Lung (tissue), 11 donors: ENCODE measurements at regions not wholly inside any gene's neighbourhood (a gene's known extent, or its start where the extent isn't known, plus 50 kb on each side); places are given as distances from the start of the nearest gene placed in this dataset.

Experiments
- ATAC-seq: fragments of 200-7000 bp; cut with Tn5 transposase; one replicate; pipeline ENCODE4 v1.9.1; 2020; ENCODE audit warnings: moderate number of reproducible peaks; ENCODE audit not compliant: insufficient read depth, low FRiP score
- DNase-seq, 3 donors: peaks; one replicate each; pipeline ENCODE4 v3.0.0-alpha.2; 2013 to 2017
- H3K27ac ChIP-seq, 2 donors: one replicate each; pipeline ENCODE4 v1.5.1; 2013; ENCODE audit warnings: mild to moderate bottlenecking in 2 of 2, moderate library complexity in 2 of 2, control low read depth in 1 of 2, inconsistent platforms in 1 of 2, low read depth in 1 of 2, low read length in 1 of 2
- H3K27me3 ChIP-seq, 3 donors: one replicate each; pipeline ENCODE4 v1.5.1; 2013; ENCODE audit warnings: low read length in 2 of 3; ENCODE audit not compliant: control insufficient read depth in 3 of 3, insufficient read depth in 3 of 3
- H3K36me3 ChIP-seq, 4 donors: one replicate each; pipeline ENCODE4 v1.5.1; 2013; ENCODE audit warnings: low read length in 4 of 4, mild to moderate bottlenecking in 1 of 4, moderate library complexity in 1 of 4; ENCODE audit not compliant: control insufficient read depth in 4 of 4, insufficient read depth in 4 of 4
- H3K4me1 ChIP-seq, 5 donors: one replicate each; pipeline ENCODE4 v1.5.1; 2013; ENCODE audit warnings: low read length in 5 of 5, mild to moderate bottlenecking in 2 of 5, moderate library complexity in 1 of 5; ENCODE audit not compliant: control insufficient read depth in 5 of 5, insufficient read depth in 5 of 5
- H3K4me3 ChIP-seq: one replicate; pipeline ENCODE4 v1.5.1; 2013; ENCODE audit warnings: mild to moderate bottlenecking, control low read depth, moderate library complexity
- H3K9ac ChIP-seq, 2 donors: one replicate each; pipeline ENCODE4 v1.5.1; 2013; ENCODE audit warnings: low read length in 2 of 2, control low read depth in 1 of 2; ENCODE audit not compliant: insufficient read depth in 1 of 2
- H3K9me3 ChIP-seq, 4 donors: one replicate each; pipeline ENCODE4 v1.5.1; 2013; ENCODE audit warnings: low read length in 3 of 4, mild to moderate bottlenecking in 1 of 4, moderate library complexity in 1 of 4; ENCODE audit not compliant: control insufficient read depth in 4 of 4, insufficient read depth in 3 of 4
- WGBS, 2 donors: extraction: QIAGEN DNeasy Blood & Tissue Kit; methylation state at CpG; one replicate each; pipeline ENCODE4 v1.1.7; 2013; 5-methylcytosine and 5-hydroxymethylcytosine counted together
- TF ChIP-seq, protein P1 (sequence below): IDR thresholded peaks from 2 replicates; pipeline ENCODE4 v1.5.1; 2012; ENCODE audit warnings: mild to moderate bottlenecking; ENCODE audit errors: control extremely low read depth, extremely low read depth
- donor health status: control.
- donor health status: control.
- donor health status: Bipolar disorder and iron deficiency.
- donor health status: healthy.
- donor health status: DM: yes; HTN: yes; CAD: no.

DNA sequence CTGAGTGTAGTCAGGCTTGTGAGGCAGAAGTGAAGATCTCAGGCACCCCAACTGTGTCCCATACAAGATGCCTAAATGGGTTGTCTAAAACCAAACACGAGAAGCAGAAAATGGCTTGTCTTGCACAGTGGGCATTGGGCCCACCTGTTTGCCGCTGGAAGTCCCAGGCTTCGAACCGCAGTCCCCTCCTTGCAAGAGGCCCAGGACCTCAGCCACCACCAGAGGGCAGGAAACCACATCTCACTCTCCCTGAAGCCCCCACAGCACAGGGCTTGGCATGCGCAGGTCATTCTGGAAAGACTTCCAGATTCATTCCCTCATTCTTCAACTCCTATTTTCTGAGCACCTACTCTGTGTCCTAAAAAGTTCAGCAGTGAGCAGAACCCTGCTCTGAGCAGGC is 973.7 kb downstream of the UQCRFS1 start:
- DNase-seq (peak in 1 of 3 donors; percentile 22), ATAC-seq (no peak)
- Histone ChIP-seq H3K36me3 (no peaks in the 10 kb centered on the region), H3K9ac (no peak overlapping the region), H3K27me3 (peaks cover 0 to 6% (median 3%) of the 10 kb centered on the region in 3 donors), H3K27ac (no peak overlapping the region), H3K4me3 (no peak overlapping the region), H3K4me1 (peaks cover 0 to 6% (median 0%) of the 10 kb centered on the region in 5 donors), H3K9me3 (peaks cover 0 to 2% (median 0%) of the 10 kb centered on the region in 4 donors)
- TF ChIP-seq, protein P1, sequence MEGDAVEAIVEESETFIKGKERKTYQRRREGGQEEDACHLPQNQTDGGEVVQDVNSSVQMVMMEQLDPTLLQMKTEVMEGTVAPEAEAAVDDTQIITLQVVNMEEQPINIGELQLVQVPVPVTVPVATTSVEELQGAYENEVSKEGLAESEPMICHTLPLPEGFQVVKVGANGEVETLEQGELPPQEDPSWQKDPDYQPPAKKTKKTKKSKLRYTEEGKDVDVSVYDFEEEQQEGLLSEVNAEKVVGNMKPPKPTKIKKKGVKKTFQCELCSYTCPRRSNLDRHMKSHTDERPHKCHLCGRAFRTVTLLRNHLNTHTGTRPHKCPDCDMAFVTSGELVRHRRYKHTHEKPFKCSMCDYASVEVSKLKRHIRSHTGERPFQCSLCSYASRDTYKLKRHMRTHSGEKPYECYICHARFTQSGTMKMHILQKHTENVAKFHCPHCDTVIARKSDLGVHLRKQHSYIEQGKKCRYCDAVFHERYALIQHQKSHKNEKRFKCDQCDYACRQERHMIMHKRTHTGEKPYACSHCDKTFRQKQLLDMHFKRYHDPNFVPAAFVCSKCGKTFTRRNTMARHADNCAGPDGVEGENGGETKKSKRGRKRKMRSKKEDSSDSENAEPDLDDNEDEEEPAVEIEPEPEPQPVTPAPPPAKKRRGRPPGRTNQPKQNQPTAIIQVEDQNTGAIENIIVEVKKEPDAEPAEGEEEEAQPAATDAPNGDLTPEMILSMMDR = no peak
- WGBS, 2 donors = 50 to 59% methylated on average over 5 of the region's 5 CpGs

DNA sequence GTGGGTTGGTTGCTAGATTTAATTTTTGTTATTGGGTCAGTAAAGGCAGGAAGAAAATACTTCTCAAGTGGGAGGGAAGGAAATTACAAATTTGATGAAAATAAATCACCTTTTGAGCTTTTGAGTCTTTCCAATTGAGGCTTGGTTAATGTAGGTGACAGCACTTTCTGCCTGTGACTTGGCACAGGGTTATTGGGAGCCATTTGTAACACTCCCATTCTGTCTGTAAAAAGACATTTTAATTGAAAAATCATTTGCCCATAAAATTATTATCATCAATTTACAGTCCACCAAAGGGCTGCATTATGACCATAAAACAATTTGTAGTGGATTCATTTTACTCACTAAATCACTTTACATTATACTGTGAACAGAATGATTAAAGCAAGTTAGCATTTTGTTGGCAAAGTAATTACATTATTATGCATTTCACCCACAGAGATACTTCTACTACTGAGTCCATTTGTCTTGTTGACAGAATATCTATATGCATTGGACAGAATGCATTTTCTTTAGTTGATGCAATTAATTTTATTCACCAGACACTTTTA is 974.6 kb downstream of the UQCRFS1 start:
- TF ChIP-seq, protein P1 = no peak
- DNase-seq (no peak), ATAC-seq (no peak)
- H3K9me3 ChIP-seq = peaks cover 0 to 2% (median 0%) of the 10 kb centered on the region in 4 donors
- H3K9ac ChIP-seq = no peak overlapping the region
- H3K4me1 ChIP-seq = peaks cover 0 to 6% (median 0%) of the 10 kb centered on the region in 5 donors
- H3K27ac ChIP-seq = no peak overlapping the region
- no peaks in the 10 kb centered on the region for H3K36me3 ChIP-seq
- no peak overlapping the region for H3K4me3 ChIP-seq
- H3K27me3 ChIP-seq = peaks cover 0 to 6% (median 3%) of the 10 kb centered on the region in 3 donors

DNA sequence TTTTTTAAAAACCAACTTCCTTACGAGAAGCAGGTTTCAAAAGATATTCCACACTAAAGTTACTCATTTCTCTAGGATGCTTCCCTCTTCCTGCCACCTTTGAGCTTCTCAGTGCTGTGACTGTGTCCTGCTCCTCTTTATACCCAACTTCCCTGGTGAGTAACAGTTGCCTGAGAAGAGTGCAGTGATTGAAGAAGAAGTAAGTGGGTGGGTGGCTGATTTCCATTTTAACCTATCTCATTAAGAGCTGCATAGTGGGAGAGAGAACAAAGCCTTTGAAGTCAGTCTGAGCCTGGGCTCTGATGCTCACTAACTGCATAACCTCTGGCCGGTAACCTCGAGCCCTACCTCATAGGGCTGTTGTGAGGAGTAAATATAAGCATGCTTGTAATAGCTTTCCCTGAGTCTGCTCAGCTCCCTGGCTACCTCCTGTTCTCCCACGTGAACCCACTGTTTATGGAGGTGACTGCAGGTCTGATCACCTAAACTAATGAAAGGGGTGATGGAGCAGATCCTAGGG is 977.3 kb downstream of the UQCRFS1 start:
- DNase-seq = no peak
- Histone ChIP-seq H3K9ac (no peak overlapping the region), H3K4me1 (no peaks in the 10 kb centered on the region), H3K36me3 (no peaks in the 10 kb centered on the region), H3K27ac (no peak overlapping the region), H3K9me3 (no peaks in the 10 kb centered on the region), H3K4me3 (no peak overlapping the region), H3K27me3 (peaks cover 0 to 6% (median 3%) of the 10 kb centered on the region in 3 donors)
- TF ChIP-seq, protein P1 = no peak
- ATAC-seq = no peak
- WGBS, 2 donors = 41 to 65% methylated on average over 4 of the region's 4 CpGs

DNA sequence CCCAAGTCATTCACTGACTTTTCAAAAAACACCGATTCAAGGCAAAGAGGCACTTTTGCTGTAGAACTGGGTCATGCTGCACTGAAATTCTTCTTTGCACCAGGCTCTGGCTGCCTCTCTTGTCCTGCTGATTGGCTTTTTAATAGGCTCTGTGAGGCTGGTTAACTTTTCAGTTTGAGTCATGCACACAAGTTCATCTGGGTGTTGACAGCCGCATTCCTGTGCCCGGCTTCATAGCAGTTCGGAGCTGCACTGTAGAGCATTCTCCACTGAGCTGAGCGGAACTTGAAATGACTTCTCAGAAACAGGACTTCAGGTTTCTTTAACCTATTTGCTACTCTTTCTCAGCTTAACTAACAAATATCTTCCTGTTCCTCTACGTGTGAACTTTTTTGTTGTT is 978.3 kb downstream of the UQCRFS1 start:
- no peaks in the 10 kb centered on the region for H3K4me1 ChIP-seq
- H3K36me3 ChIP-seq = no peaks in the 10 kb centered on the region
- peaks cover 0 to 2% (median 0%) of the 10 kb centered on the region in 4 donors for H3K9me3 ChIP-seq
- H3K4me3 ChIP-seq = no peak overlapping the region
- H3K9ac ChIP-seq = no peak overlapping the region
- peaks cover 0 to 6% (median 3%) of the 10 kb centered on the region in 3 donors for H3K27me3 ChIP-seq
- TF ChIP-seq, protein P1 = no peak
- peak in 2 of 3 donors; percentile 15 to 27 for DNase-seq
- H3K27ac ChIP-seq = no peak overlapping the region
- whole genome bisulfite sequencing, 2 donors = 56 to 79% methylated on average over 6 of the region's 6 CpGs
- ATAC-seq = no peak
